Osteocyte (in vitro differentiated cells): ENCODE measurements at regions not wholly inside any gene's neighbourhood (a gene's known extent, or its start where the extent isn't known, plus 50 kb on each side); places are given as distances from the start of the nearest gene placed in this dataset.

Experiments
- DNase-seq: peaks from one replicate; pipeline ENCODE4 v3.0.0; 2021; ENCODE audit warnings: mixed read lengths; ENCODE audit not compliant: unreplicated experiment; ENCODE audit errors: extremely low spot score
- H3K27ac Mint-ChIP-seq: one replicate; pipeline ENCODE4 v1.8.0; 2021; ENCODE audit warnings: mild to moderate bottlenecking, mixed read lengths; ENCODE audit not compliant: unreplicated experiment
- H3K27me3 Mint-ChIP-seq: one replicate; pipeline ENCODE4 v1.8.0; 2021; ENCODE audit warnings: mixed read lengths; ENCODE audit not compliant: unreplicated experiment
- H3K36me3 Mint-ChIP-seq: one replicate; pipeline ENCODE4 v1.8.0; 2021; ENCODE audit warnings: mixed read lengths; ENCODE audit not compliant: unreplicated experiment
- H3K4me1 Mint-ChIP-seq: one replicate; pipeline ENCODE4 v1.8.0; 2021; ENCODE audit warnings: mixed read lengths; ENCODE audit not compliant: unreplicated experiment
- H3K4me3 Mint-ChIP-seq: one replicate; pipeline ENCODE4 v1.8.0; 2021; ENCODE audit warnings: mild to moderate bottlenecking, moderate library complexity, mixed read lengths; ENCODE audit not compliant: unreplicated experiment
- H3K9me3 Mint-ChIP-seq: one replicate; pipeline ENCODE4 v1.8.0; 2021; ENCODE audit warnings: mixed read lengths; ENCODE audit not compliant: unreplicated experiment
- TF ChIP-seq, protein P1 (sequence below): fragments of 200-600 bp; sonication (generic); IDR thresholded peaks from 2 replicates; pipeline ENCODE4 v1.5.0; 2021; ENCODE audit warnings: antibody characterized with exemption, mild to moderate bottlenecking, moderate library complexity

DNA sequence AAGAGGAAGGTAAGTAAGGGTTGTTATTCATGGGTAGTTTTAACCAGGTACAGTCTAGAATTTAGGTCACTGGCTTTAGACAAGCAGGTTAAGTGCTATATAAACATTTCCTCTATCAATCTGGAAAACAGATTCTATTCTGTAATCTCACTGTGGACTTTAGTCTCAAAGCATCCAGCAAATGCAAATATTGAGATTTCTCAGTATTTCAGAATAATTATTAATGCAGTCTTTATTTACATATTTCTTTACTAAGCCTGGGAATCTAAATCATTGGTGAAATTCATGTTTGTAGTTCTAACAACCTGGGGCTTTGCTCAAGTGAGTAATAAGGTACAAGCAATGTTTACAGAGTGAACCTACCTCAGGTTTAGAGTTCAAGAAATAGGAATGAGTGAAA, 61.9 kb downstream of the SLC41A2 start:
- H3K27ac Mint-ChIP-seq: no peak overlapping the region
- TF ChIP-seq, protein P1, sequence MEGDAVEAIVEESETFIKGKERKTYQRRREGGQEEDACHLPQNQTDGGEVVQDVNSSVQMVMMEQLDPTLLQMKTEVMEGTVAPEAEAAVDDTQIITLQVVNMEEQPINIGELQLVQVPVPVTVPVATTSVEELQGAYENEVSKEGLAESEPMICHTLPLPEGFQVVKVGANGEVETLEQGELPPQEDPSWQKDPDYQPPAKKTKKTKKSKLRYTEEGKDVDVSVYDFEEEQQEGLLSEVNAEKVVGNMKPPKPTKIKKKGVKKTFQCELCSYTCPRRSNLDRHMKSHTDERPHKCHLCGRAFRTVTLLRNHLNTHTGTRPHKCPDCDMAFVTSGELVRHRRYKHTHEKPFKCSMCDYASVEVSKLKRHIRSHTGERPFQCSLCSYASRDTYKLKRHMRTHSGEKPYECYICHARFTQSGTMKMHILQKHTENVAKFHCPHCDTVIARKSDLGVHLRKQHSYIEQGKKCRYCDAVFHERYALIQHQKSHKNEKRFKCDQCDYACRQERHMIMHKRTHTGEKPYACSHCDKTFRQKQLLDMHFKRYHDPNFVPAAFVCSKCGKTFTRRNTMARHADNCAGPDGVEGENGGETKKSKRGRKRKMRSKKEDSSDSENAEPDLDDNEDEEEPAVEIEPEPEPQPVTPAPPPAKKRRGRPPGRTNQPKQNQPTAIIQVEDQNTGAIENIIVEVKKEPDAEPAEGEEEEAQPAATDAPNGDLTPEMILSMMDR: no peak
- no peak overlapping the region for H3K4me3 Mint-ChIP-seq
- no peaks in the 10 kb centered on the region for H3K4me1 Mint-ChIP-seq
- peaks cover 16% of the 10 kb centered on the region for H3K9me3 Mint-ChIP-seq
- H3K36me3 Mint-ChIP-seq: peaks cover 10% of the 10 kb centered on the region
- no peak for DNase-seq
- no peaks in the 10 kb centered on the region for H3K27me3 Mint-ChIP-seq

DNA sequence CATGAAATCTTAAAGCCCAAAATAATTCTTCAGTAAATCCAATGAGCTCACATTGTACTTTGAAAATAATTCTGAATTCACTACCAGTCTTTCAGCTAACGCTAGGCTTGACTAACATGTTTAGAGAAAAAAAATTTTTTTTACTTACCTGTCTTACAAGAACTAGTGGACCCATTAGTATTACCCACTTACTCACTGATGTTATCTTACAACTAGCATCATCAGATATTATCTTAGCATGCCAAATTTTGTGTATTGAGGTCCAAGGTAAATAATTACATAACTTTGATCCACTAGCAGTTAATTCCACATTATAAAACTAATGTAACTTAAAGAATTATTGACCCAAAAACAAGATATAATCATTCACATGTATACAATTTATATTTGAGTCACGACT, 62.7 kb downstream of the SLC41A2 start:
- peaks cover 10% of the 10 kb centered on the region for H3K36me3 Mint-ChIP-seq
- TF ChIP-seq, protein P1: no peak
- H3K27ac Mint-ChIP-seq: no peak overlapping the region
- H3K4me3 Mint-ChIP-seq: no peak overlapping the region
- no peaks in the 10 kb centered on the region for H3K4me1 Mint-ChIP-seq
- DNase-seq: no peak
- H3K9me3 Mint-ChIP-seq: peaks cover 16% of the 10 kb centered on the region
- no peaks in the 10 kb centered on the region for H3K27me3 Mint-ChIP-seq

DNA sequence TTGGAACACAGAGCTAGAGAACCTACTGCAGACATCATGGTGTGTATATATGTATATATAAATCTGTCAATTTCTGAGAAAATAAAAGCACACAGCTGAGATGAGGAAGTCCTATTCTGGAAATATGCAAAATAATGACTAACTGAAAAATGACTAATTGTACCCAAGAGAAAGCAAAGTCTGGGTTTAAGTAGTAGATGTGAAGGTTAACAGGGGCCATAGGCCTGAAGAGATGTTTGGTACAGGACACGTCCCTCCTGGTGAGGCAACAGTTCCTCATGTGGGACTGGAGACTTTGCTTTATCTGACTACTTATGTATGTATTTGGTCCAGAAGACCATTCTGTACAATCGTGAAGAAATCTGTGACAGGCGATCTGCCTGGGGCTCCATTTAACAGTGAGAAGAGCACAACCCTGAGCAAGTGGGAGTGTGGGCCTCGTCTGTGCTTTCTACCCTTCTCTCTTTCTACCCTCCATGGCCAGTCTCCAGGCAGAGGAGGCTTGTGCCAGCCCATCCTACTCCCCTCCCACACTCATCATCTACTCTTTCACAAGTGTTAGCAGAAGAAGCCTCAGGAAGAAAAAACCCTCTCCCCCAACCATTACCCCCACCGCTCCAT, 67.5 kb downstream of the SLC41A2 start:
- no peak overlapping the region for H3K4me3 Mint-ChIP-seq
- no peak for DNase-seq
- no peaks in the 10 kb centered on the region for H3K36me3 Mint-ChIP-seq
- H3K4me1 Mint-ChIP-seq: peaks cover 19% of the 10 kb centered on the region
- no peaks in the 10 kb centered on the region for H3K27me3 Mint-ChIP-seq
- H3K9me3 Mint-ChIP-seq: no peaks in the 10 kb centered on the region
- no peak overlapping the region for H3K27ac Mint-ChIP-seq
- TF ChIP-seq, protein P1: no peak

DNA sequence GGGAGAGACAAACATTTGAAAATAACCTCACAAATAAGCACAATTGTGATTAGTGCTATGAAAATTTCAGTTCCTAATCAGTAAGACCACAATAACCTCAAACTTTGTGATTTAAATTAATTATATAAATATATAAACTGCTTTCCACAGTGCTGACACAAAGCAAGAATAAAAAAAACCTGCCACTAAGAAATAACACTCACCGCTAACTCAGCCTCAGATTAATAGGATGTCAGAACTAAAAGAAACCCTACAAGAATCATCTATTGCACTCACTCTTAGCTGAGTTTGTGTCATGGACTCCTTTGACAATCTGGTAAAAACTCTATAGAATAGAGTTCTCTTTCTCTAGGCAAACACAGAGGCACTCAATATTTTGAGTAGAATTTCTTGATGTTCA, 68.4 kb downstream of the SLC41A2 start:
- Mint-ChIP-seq H3K4me1 (peaks cover 19% of the 10 kb centered on the region), H3K36me3 (no peaks in the 10 kb centered on the region), H3K4me3 (no peak overlapping the region), H3K9me3 (no peaks in the 10 kb centered on the region), H3K27ac (no peak overlapping the region), H3K27me3 (no peaks in the 10 kb centered on the region)
- TF ChIP-seq, protein P1: no peak
- DNase-seq: no peak

DNA sequence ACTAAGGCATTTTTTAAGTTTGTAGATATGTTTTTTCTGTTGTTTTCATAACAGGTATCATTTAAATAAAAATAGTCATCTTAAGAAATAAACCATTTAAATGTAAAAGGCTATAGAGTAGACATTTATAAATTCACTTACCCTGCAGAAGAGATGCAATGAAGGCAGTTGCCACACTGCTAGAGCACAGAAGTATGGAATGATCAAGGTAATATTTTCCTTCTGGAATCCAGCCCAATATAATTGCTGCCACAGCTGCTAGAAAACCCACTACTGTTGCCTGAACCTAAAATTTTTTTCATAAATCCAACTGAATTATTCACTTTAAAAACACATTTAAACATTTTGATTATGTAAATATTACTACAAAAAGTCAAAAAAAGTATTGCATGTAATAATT, 69.2 kb downstream of the SLC41A2 start:
- TF ChIP-seq, protein P1: no peak
- Mint-ChIP-seq H3K9me3 (no peaks in the 10 kb centered on the region), H3K4me3 (no peak overlapping the region), H3K4me1 (peaks cover 19% of the 10 kb centered on the region), H3K36me3 (peaks cover 3% of the 10 kb centered on the region), H3K27me3 (no peaks in the 10 kb centered on the region), H3K27ac (no peak overlapping the region)
- DNase-seq: no peak
